ENCODE measurements at regions not wholly inside any gene's neighbourhood (a gene's known extent, or its start where the extent isn't known, plus 50 kb on each side); places are given as distances from the start of the nearest gene placed in this dataset.

DNA sequence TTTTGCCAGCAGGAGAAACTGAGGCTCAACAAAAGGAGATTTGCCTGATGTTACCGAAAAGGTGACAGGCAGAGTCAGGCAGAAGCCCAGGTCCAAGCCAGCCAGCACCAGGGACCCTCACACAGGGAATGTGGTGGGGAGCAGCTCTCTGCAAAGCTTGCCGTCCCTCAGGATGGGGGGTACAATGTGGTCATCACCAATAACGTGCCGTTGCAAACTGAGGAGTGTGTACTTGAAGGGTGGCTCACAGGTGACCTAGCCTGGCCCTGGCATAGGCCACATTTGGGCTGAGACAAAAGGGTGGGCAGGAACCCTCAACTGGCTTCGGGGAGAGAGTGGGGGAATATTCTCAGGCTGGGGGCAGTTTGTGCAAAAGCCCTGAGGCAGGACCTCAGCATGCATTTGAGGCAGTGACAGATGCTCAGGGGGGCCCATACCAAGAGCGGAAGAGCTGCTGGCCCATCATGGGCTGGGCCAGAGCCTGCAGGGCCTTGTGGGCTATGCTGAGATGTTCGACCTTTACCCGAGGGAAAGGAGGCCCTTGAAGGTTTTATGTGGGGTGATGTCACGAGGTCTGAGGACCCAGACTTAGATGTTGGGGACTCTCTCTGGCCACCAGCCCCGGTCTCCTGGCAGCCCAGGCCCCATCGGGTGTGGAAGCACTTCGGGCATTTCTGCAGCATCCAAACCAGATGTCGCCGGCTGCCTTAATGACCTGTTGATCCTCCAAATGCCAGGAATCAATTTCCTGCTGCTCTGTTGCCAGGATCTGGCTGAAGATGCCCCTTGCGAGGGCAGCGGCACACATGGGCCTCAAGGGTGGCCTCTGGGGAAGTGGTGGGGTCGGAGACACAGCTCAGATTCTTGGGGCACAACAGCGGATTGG is 57.4 kb upstream of the SHISAL1 start:
- Histone ChIP-seq H3K27ac (no peak overlapping the region), H3K4me1 (no peaks in the 10 kb centered on the region), H3K27me3 (no peaks in the 10 kb centered on the region), H3K36me3 (no peaks in the 10 kb centered on the region), H3K9me3 (peaks cover 0 to 15% (median 0%) of the 10 kb centered on the region in 3 donors), H3K4me3 (no peak overlapping the region)
- no peak for ATAC-seq
- TF ChIP-seq POLR2A (IDR thresholded peaks at IDR 0.05) (no peak), POLR2AphosphoS5 (IDR thresholded peaks at IDR 0.05) (no peak), EP300 (IDR thresholded peaks at IDR 0.05) (no peak)
- TF ChIP-seq, protein P1, sequence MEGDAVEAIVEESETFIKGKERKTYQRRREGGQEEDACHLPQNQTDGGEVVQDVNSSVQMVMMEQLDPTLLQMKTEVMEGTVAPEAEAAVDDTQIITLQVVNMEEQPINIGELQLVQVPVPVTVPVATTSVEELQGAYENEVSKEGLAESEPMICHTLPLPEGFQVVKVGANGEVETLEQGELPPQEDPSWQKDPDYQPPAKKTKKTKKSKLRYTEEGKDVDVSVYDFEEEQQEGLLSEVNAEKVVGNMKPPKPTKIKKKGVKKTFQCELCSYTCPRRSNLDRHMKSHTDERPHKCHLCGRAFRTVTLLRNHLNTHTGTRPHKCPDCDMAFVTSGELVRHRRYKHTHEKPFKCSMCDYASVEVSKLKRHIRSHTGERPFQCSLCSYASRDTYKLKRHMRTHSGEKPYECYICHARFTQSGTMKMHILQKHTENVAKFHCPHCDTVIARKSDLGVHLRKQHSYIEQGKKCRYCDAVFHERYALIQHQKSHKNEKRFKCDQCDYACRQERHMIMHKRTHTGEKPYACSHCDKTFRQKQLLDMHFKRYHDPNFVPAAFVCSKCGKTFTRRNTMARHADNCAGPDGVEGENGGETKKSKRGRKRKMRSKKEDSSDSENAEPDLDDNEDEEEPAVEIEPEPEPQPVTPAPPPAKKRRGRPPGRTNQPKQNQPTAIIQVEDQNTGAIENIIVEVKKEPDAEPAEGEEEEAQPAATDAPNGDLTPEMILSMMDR (IDR thresholded peaks at IDR 0.05) = no peak
- whole genome bisulfite sequencing, 2 donors (ENCODE audit: low coverage in 1 of 2) = 60 to 94% methylated on average over 3 to 9 of the region's 18 CpGs

GRCh38 chr22:44369293-44369661 is 56.5 kb upstream of the SHISAL1 start:
- Histone ChIP-seq H3K9me3 (peaks cover 0 to 6% (median 0%) of the 10 kb centered on the region in 3 donors), H3K27me3 (no peaks in the 10 kb centered on the region), H3K36me3 (no peaks in the 10 kb centered on the region), H3K4me3 (no peak overlapping the region), H3K4me1 (peaks cover 0 to 7% (median 6%) of the 10 kb centered on the region in 3 donors), H3K27ac (no peak overlapping the region)
- TF ChIP-seq POLR2AphosphoS5 (IDR thresholded peaks at IDR 0.05) (no peak), EP300 (IDR thresholded peaks at IDR 0.05) (no peak), POLR2A (IDR thresholded peaks at IDR 0.05) (no peak)
- TF ChIP-seq, protein P1 (IDR thresholded peaks at IDR 0.05) = no peak
- WGBS, 2 donors (ENCODE audit: low coverage in 1 of 2) = 66 to 75% methylated on average over 3 to 4 of the region's 15 CpGs
- ATAC-seq = no peak

DNA sequence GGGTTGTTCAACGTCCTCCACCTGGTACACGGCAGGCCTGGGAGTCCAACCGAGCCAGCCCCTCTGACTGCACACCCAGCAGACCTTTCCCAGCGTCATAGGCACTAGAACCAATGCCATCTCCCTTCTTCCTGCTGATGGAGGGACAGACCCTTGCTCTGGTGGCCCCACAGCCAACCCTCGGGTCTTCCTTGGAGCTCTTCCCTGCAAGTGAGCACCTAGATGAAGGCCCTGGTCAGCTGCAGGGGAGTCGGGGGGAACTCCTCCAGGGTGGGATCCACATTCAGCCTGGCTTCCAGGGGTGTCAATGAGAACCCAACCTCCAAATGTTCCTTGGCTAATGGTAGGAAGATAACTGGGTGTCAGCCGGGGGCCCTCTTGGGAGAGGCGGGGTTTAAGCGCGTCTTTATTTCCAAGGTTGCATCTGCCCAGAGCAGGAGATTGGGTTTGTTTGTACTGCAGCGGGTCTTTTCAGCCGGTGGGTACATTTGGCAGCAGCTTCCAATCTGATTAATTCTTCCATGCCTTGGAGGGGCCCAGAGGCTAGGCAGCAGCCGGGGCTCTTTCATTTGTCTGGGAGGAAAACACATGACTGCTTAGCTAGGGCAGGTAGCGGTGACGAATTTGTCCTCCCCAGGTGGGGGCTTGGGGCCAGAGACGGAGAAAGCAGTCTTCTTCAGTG is 56.0 kb upstream of the SHISAL1 start:
- ATAC-seq = no peak
- TF ChIP-seq POLR2AphosphoS5 (IDR thresholded peaks at IDR 0.05) (no peak), EP300 (IDR thresholded peaks at IDR 0.05) (no peak), POLR2A (IDR thresholded peaks at IDR 0.05) (no peak)
- TF ChIP-seq, protein P1 (IDR thresholded peaks at IDR 0.05) = no peak

GRCh38 chr22:44366372-44367300 is 53.9 kb upstream of the SHISAL1 start:
- TF ChIP-seq POLR2AphosphoS5 (IDR thresholded peaks at IDR 0.05) (no peak), EP300 (IDR thresholded peaks at IDR 0.05) (no peak), POLR2A (IDR thresholded peaks at IDR 0.05) (no peak)
- TF ChIP-seq, protein P1 (IDR thresholded peaks at IDR 0.05) = no peak
- Histone ChIP-seq H3K4me1 (peaks cover 0 to 29% (median 21%) of the 10 kb centered on the region in 3 donors), H3K27ac (no peak overlapping the region), H3K27me3 (no peaks in the 10 kb centered on the region), H3K36me3 (no peaks in the 10 kb centered on the region), H3K9me3 (peaks cover 0 to under 1% (median 0%) of the 10 kb centered on the region in 3 donors), H3K4me3 (no peak overlapping the region)
- ATAC-seq = no peak
- WGBS, 2 donors (ENCODE audit: low coverage in 1 of 2) = 83% methylated on average over 4 of the region's 7 CpGs; no CpG with 5 or more reads in 1 of the 2 donors

More for the DNA sequence above, 56.0 kb upstream of the SHISAL1 start:
- Histone ChIP-seq H3K4me1 (peaks cover 0 to 12% (median 11%) of the 10 kb centered on the region in 3 donors), H3K4me3 (no peak overlapping the region), H3K27ac (no peak overlapping the region), H3K27me3 (no peaks in the 10 kb centered on the region), H3K36me3 (no peaks in the 10 kb centered on the region), H3K9me3 (peaks cover 0 to 3% (median 0%) of the 10 kb centered on the region in 3 donors)
- WGBS, 2 donors (ENCODE audit: low coverage in 1 of 2) = 91 to 96% methylated on average over 4 to 9 of the region's 16 CpGs

All from gastroesophageal sphincter (tissue), 4 donors.